HL-60 (cell line): ENCODE measurements at regions not wholly inside any gene's neighbourhood (a gene's known extent, or its start where the extent isn't known, plus 50 kb on each side); places are given as distances from the start of the nearest gene placed in this dataset.

Experiments
- DNase-seq, 2 experiments: peaks; one replicate each; pipeline ENCODE4 v3.0.0-alpha.2; 2010 to 2020; ENCODE audit warnings: low read depth in 1 of 2, low spot score in 1 of 2
- H3K27ac ChIP-seq: fragments of 250-450 bp; sonication (Bioruptor Pico); replicated peaks from 2 replicates; pipeline ENCODE4 v1.5.1; 2020; ENCODE audit warnings: mild to moderate bottlenecking, moderate library complexity
- H3K27me3 ChIP-seq: fragments of 250-450 bp; sonication (Bioruptor Pico); 2 replicates; pipeline ENCODE4 v1.5.1; 2021; ENCODE audit warnings: mild to moderate bottlenecking, moderate library complexity; ENCODE audit not compliant: insufficient read depth, poor library complexity, severe bottlenecking
- H3K4me3 ChIP-seq: replicated peaks from 2 replicates; pipeline ENCODE4 v1.5.1; 2011; ENCODE audit warnings: mild to moderate bottlenecking, control low read depth, low read length; ENCODE audit not compliant: insufficient read depth
- CTCF ChIP-seq: IDR thresholded peaks from one replicate; pipeline ENCODE4 v1.5.1; 2011; ENCODE audit warnings: low read length, control low read depth, inconsistent platforms; ENCODE audit not compliant: insufficient read depth
- GABPA ChIP-seq: IDR thresholded peaks from 2 replicates; pipeline ENCODE4 v1.6.1; 2012; ENCODE audit warnings: low read depth
- POLR2AphosphoS5 ChIP-seq: IDR thresholded peaks from 2 replicates; pipeline ENCODE4 v1.6.1; 2012; ENCODE audit warnings: low read depth
- REST ChIP-seq: IDR thresholded peaks from 2 replicates; pipeline ENCODE4 v1.6.1; 2012; ENCODE audit warnings: low read depth; ENCODE audit not compliant: insufficient replicate concordance
- SPI1 ChIP-seq: IDR thresholded peaks from 2 replicates; pipeline ENCODE4 v1.6.1; 2012; ENCODE audit warnings: low read depth, mild to moderate bottlenecking, borderline replicate concordance

GRCh38 chr4:120403296-120403695, 336.6 kb upstream of the MAD2L1 start:
- TF ChIP-seq CTCF (no peak), GABPA (no peak), REST (no peak), POLR2AphosphoS5 (no peak), SPI1 (no peak)
- Histone ChIP-seq H3K27ac (no peak overlapping the region), H3K27me3 (no peaks in the 10 kb centered on the region), H3K4me3 (no peak overlapping the region)
- DNase-seq, result no peak

GRCh38 chr4:120400441-120400840, 333.8 kb upstream of the MAD2L1 start:
- no peak overlapping the region for H3K27ac ChIP-seq
- no peak for DNase-seq
- no peaks in the 10 kb centered on the region for H3K27me3 ChIP-seq
- no peak for TF ChIP-seq POLR2AphosphoS5
- TF ChIP-seq CTCF, result no peak
- no peak for TF ChIP-seq GABPA
- no peak for TF ChIP-seq SPI1
- TF ChIP-seq REST, result no peak
- no peak overlapping the region for H3K4me3 ChIP-seq

GRCh38 chr4:120399826-120400225, 333.2 kb upstream of the MAD2L1 start:
- Histone ChIP-seq H3K27ac (no peak overlapping the region), H3K4me3 (no peak overlapping the region), H3K27me3 (no peaks in the 10 kb centered on the region)
- DNase-seq, result no peak
- TF ChIP-seq REST (no peak), GABPA (no peak), SPI1 (no peak)

- H3K4me3 ChIP-seq, result no peak overlapping the region
- TF ChIP-seq GABPA (no peak), POLR2AphosphoS5 (no peak), CTCF (no peak)
- H3K27ac ChIP-seq, result no peak overlapping the region
- no peaks in the 10 kb centered on the region for H3K27me3 ChIP-seq
- DNase-seq, result no peak
These were observed 329.1 kb upstream of the MAD2L1 start for GRCh38 chr4:120395746-120396145.
